SK-N-SH (cell line): ENCODE measurements at regions not wholly inside any gene's neighbourhood (a gene's known extent, or its start where the extent isn't known, plus 50 kb on each side); places are given as distances from the start of the nearest gene placed in this dataset.

Experiments used
- CTCF ChIA-PET: fragments of 300-600, 350-600 bp; formaldehyde crosslinking; extraction: SDS; loops from one replicate; lab custom pipeline; 2021; lab: Yijun Ruan, JAX
- POLR2A ChIA-PET: fragments of 350-600 bp; sonication (Branson Sonifier 250); formaldehyde crosslinking; extraction: SDS; loops from one replicate; lab custom pipeline; 2020; ENCODE audit warnings: antibody characterized with exemption, inconsistent platforms; lab: Yijun Ruan, JAX
- DNase-seq: peaks from one replicate; pipeline ENCODE4 v3.0.0; 2012
- H2AFZ ChIP-seq: fragments of 200-600 bp; sonication (generic); 2 replicates; pipeline ENCODE4 v1.8.1; 2016; ENCODE audit warnings: antibody characterized with exemption, mild to moderate bottlenecking, low read depth
- H3F3A ChIP-seq: fragments of 200-600 bp; sonication (generic); replicated peaks from 2 replicates; pipeline ENCODE3; 2016; ENCODE audit warnings: antibody characterized with exemption, mild to moderate bottlenecking; ENCODE audit not compliant: insufficient read depth
- H3K27ac ChIP-seq, 2 experiments: fragments of 200-500 bp in 1 of 2; fragments of 200-600 bp in 1 of 2; sonication (Bioruptor generic) in 1 of 2; sonication (generic), shearing (Covaris generic) in 1 of 2; 2 replicates each; pipeline versions ENCODE4 v1.5.1 to v1.6.1; 2014 to 2016; ENCODE audit warnings: low read depth in 2 of 2, inconsistent platforms in 1 of 2, low read length in 1 of 2, mild to moderate bottlenecking in 1 of 2, mixed read lengths in 1 of 2
- H3K27me3 ChIP-seq: fragments of 200-600 bp; sonication (generic), shearing (Covaris generic); 2 replicates; pipeline ENCODE4 v1.6.1; 2016; ENCODE audit warnings: mixed run types; ENCODE audit not compliant: insufficient read depth
- H3K36me3 ChIP-seq, 2 experiments: fragments of 200-500 bp in 1 of 2; fragments of 200-600 bp in 1 of 2; sonication (Bioruptor generic) in 1 of 2; sonication (generic) in 1 of 2; replicated peaks in 1 of 2; 2 replicates each; pipeline versions ENCODE3 to v1.5.1; 2014 to 2016; ENCODE audit warnings: low read length in 1 of 2, mild to moderate bottlenecking in 1 of 2; ENCODE audit not compliant: insufficient read depth in 2 of 2, control insufficient read depth in 1 of 2
- H3K4me1 ChIP-seq, 2 experiments: fragments of 200-500 bp in 1 of 2; fragments of 200-600 bp in 1 of 2; sonication (Bioruptor generic) in 1 of 2; sonication (generic), shearing (Covaris generic) in 1 of 2; 2 replicates each; pipeline versions ENCODE4 v1.5.1 to v1.6.1; 2014 to 2016; ENCODE audit warnings: low read depth in 1 of 2, low read length in 1 of 2, mixed run types in 1 of 2; ENCODE audit not compliant: insufficient read depth in 2 of 2, control insufficient read depth in 1 of 2
- H3K4me2 ChIP-seq: fragments of 200-600 bp; sonication (generic), shearing (Covaris generic); 2 replicates; pipeline ENCODE4 v1.6.1; 2017; ENCODE audit warnings: mixed run types
- H3K4me3 ChIP-seq, 2 experiments: fragments of 200-500 bp in 1 of 2; fragments of 200-600 bp in 1 of 2; sonication (Bioruptor generic) in 1 of 2; sonication (generic), shearing (Covaris generic) in 1 of 2; 2 replicates each; pipeline versions ENCODE4 v1.5.1 to v1.8.1; 2014 to 2016; ENCODE audit warnings: low read depth in 2 of 2, inconsistent platforms in 1 of 2, low read length in 1 of 2, mild to moderate bottlenecking in 1 of 2, mixed read lengths in 1 of 2, moderate library complexity in 1 of 2
- H3K79me2 ChIP-seq: fragments of 200-600 bp; sonication (generic); 2 replicates; pipeline ENCODE4 v1.8.1; 2017; ENCODE audit warnings: mild to moderate bottlenecking; ENCODE audit not compliant: insufficient read depth
- H3K9ac ChIP-seq: fragments of 200-600 bp; sonication (generic); 2 replicates; pipeline ENCODE4 v1.6.1; 2017; ENCODE audit warnings: mixed run types
- H3K9me2 ChIP-seq: fragments of 200-600 bp; sonication (generic); 2 replicates; pipeline ENCODE4 v1.6.1; 2017; ENCODE audit warnings: mixed run types
- H3K9me3 ChIP-seq: fragments of 200-600 bp; sonication (generic); 2 replicates; pipeline ENCODE4 v1.6.1; 2017; ENCODE audit warnings: mixed run types, mild to moderate bottlenecking, moderate library complexity
- H4K20me1 ChIP-seq: fragments of 200-600 bp; sonication (generic); 2 replicates; pipeline ENCODE4 v1.6.1; 2017; ENCODE audit warnings: mild to moderate bottlenecking, mixed run types; ENCODE audit not compliant: insufficient read depth
- EP300 ChIP-seq, 2 experiments: IDR thresholded peaks; 2 replicates each; pipeline versions ENCODE4 v1.4.0 to v1.6.1; 2012; ENCODE audit warnings: borderline replicate concordance in 1 of 2, low read depth in 1 of 2, low read length in 1 of 2
- EZH2phosphoT487 ChIP-seq: fragments of 200-600 bp; sonication (generic); IDR thresholded peaks from 2 replicates; pipeline ENCODE4 v1.6.1; 2017; ENCODE audit warnings: low read depth, mixed run types, mild to moderate bottlenecking, antibody characterized with exemption, moderate library complexity, borderline replicate concordance
- FOXJ3 ChIP-seq: sonication (generic); formaldehyde crosslinking; IDR thresholded peaks from 2 replicates; pipeline ENCODE4 v1.5.1; 2020; ENCODE audit warnings: mild to moderate bottlenecking, missing genetic modification reagents
- GABPA ChIP-seq: IDR thresholded peaks from 2 replicates; pipeline ENCODE4 v1.4.0; 2012; ENCODE audit warnings: low read depth, mild to moderate bottlenecking
- MEF2A ChIP-seq: IDR thresholded peaks from 2 replicates; pipeline ENCODE4 v1.4.0; 2012; ENCODE audit warnings: low read depth, borderline replicate concordance
- NRF1 ChIP-seq: IDR thresholded peaks from 2 replicates; pipeline ENCODE4 v1.6.1; 2012; ENCODE audit warnings: low read depth, mild to moderate bottlenecking, low read length
- POLR2AphosphoS5 ChIP-seq: IDR thresholded peaks from 2 replicates; pipeline ENCODE4 v1.6.1; 2012; ENCODE audit warnings: low read depth, low read length
- RCOR1 ChIP-seq: fragments of 150-350 bp; IDR thresholded peaks from 2 replicates; pipeline ENCODE4 v1.6.1; 2017; ENCODE audit warnings: antibody characterized with exemption, low read length
- WGBS: methylation state at CpG from one replicate; pipeline ENCODE4 v1.1.6; 2017; ENCODE audit warnings: low lambda C conversion rate; 5-methylcytosine and 5-hydroxymethylcytosine counted together
- TF ChIP-seq, protein P1 (sequence below): fragments of 200-600 bp; sonication (generic); IDR thresholded peaks from 2 replicates; pipeline ENCODE4 v1.6.1; 2017; ENCODE audit warnings: antibody characterized with exemption, mild to moderate bottlenecking, moderate library complexity
- TF ChIP-seq, protein P2 (sequence below): IDR thresholded peaks from 2 replicates; pipeline ENCODE4 v1.4.0; 2012; ENCODE audit warnings: low read depth, borderline replicate concordance
- TF ChIP-seq, protein P3 (sequence below): IDR thresholded peaks from 2 replicates; pipeline ENCODE4 v1.4.0; 2012; ENCODE audit warnings: low read depth, borderline replicate concordance
- TF ChIP-seq, protein P4 (sequence below): IDR thresholded peaks from 2 replicates; pipeline ENCODE4; 2012
- TF ChIP-seq, protein P5 (sequence below): fragments of 150-350 bp; IDR thresholded peaks from 2 replicates; pipeline ENCODE4 v1.6.1; 2016; ENCODE audit warnings: mild to moderate bottlenecking, low read depth, low read length
- TF ChIP-seq, protein P6 (sequence below): fragments of 150-350 bp; IDR thresholded peaks from 2 replicates; pipeline ENCODE4 v1.6.1; 2017; ENCODE audit warnings: antibody characterized with exemption, low read length, low read depth, borderline replicate concordance

DNA sequence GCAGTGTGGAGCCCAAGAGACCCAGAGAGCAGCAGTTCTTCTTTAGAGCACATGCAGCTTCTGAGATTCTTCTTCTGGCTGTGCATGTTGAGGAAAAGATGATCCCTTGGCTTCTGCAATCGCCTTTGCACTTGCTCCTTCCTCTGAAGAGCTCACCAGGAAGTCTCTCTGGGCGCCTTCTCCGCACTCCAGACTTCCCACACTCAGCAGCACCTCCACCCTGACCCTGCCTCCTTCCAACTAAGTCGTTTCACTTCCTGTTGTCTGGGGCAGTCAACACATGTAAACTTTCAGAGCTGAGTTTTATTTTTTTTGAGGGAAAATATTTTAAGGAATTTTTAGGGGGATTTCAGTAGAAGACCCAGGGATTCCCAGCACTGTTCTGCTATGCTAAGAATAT, 73.4 kb upstream of the F3 start (continued):
- no peak for TF ChIP-seq RCOR1

DNA sequence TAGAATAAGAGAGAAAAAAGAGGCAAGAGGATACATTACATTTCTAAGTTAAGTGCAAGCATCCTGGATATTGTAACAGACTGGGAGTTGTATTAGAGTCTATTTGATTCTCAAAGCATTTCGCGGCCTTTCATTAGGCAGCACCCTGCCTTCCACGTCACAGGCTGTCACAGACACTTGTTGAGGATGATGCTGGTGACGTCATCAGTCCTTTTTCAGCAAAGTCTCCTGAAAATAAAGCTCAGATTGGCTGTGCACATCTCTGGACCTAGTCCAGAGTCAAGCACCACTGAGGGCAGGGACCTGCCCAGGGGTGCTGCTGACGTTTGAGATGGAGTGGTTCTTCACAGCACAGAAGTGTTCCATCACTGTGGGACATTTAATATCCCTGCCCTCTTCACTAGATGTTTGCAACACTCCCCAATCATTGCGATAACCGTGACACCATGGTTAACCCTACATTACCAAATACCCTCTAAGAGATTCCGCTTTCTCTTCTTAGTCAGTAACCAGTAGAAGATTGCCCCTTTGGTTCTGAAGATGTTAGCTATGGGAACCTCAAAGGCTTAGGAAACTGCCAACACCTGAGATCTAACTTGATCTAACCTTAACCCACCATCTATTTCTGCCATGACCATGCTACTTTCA, 72.7 kb upstream of the F3 start:
- ChIA-PET CTCF (interaction anchor here (1.1 to 1.7 kb wide), 2 partner anchors 11 to 133 kb away, joined by 3 to 4 read pairs; no protein-coding TSS in a partner anchor), POLR2A (no interaction called here)
- Histone ChIP-seq H3K36me3 (no peaks in the 10 kb centered on the region), H3K79me2 (no peaks in the 10 kb centered on the region), H2AFZ (no peak overlapping the region), H3K9me3 (no peaks in the 10 kb centered on the region), H3K9ac (no peak overlapping the region), H3K27me3 (no peaks in the 10 kb centered on the region), H3K4me1 (peaks cover 0 to 4% of the 10 kb centered on the region in 2 experiments; a peak in 2 of 4 replicates), H3K4me3 (no peak overlapping the region), H3K4me2 (no peak overlapping the region), H3F3A (no peaks in the 10 kb centered on the region), H4K20me1 (no peaks in the 10 kb centered on the region), H3K27ac (no peak overlapping the region), H3K9me2 (no peaks in the 10 kb centered on the region)
- no peak for TF ChIP-seq GABPA
- TF ChIP-seq, protein P1, sequence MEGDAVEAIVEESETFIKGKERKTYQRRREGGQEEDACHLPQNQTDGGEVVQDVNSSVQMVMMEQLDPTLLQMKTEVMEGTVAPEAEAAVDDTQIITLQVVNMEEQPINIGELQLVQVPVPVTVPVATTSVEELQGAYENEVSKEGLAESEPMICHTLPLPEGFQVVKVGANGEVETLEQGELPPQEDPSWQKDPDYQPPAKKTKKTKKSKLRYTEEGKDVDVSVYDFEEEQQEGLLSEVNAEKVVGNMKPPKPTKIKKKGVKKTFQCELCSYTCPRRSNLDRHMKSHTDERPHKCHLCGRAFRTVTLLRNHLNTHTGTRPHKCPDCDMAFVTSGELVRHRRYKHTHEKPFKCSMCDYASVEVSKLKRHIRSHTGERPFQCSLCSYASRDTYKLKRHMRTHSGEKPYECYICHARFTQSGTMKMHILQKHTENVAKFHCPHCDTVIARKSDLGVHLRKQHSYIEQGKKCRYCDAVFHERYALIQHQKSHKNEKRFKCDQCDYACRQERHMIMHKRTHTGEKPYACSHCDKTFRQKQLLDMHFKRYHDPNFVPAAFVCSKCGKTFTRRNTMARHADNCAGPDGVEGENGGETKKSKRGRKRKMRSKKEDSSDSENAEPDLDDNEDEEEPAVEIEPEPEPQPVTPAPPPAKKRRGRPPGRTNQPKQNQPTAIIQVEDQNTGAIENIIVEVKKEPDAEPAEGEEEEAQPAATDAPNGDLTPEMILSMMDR, result no peak
- TF ChIP-seq MEF2A, result no peak
- no peak for TF ChIP-seq EP300 (IDR thresholded peaks at IDR 0.05; ENCODE audit: borderline replicate concordance in 1 of 2, low read depth in 1 of 2, low read length in 1 of 2)
- TF ChIP-seq FOXJ3 (CRISPR knock-in tag), result no peak
- TF ChIP-seq POLR2AphosphoS5, result no peak
- TF ChIP-seq, protein P2, sequence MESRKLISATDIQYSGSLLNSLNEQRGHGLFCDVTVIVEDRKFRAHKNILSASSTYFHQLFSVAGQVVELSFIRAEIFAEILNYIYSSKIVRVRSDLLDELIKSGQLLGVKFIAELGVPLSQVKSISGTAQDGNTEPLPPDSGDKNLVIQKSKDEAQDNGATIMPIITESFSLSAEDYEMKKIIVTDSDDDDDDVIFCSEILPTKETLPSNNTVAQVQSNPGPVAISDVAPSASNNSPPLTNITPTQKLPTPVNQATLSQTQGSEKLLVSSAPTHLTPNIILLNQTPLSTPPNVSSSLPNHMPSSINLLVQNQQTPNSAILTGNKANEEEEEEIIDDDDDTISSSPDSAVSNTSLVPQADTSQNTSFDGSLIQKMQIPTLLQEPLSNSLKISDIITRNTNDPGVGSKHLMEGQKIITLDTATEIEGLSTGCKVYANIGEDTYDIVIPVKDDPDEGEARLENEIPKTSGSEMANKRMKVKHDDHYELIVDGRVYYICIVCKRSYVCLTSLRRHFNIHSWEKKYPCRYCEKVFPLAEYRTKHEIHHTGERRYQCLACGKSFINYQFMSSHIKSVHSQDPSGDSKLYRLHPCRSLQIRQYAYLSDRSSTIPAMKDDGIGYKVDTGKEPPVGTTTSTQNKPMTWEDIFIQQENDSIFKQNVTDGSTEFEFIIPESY, result no peak
- DNase-seq, result no peak
- 83% methylated on average over 8 of the region's 8 CpGs for WGBS

DNA sequence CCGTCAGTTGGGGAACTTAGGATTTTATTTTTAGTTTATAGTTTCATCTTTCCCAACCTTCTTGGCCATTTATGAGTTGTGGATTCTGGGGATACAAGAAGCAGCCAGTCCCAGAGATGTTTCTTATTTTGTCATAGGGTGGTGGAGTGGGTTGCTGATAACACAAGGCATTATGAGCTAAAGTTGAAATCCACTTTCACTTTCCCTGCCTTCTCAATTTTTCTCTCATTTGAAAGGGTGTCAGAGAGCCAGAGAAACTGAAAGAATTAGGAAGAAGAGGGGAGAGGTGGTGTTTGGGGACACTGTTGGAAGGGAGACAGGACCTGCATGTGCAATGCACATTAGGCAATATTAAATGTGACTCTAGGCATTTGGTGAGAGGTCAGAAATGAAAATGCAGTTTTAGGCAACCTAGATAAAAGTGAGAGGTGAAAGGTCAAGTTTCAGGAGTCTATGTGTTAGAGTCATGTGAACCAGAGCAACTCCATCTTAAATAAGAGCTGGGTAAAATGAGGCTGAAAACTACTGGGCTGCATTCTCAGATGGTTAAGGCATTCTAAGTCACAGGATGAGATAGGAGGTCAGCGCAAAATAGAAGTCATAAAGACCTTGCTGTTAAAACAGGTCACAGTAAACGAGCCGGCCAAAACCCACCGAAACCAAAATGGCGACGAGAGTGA, 71.1 kb upstream of the F3 start:
- WGBS, result 95% methylated on average over 7 of the region's 7 CpGs
- Histone ChIP-seq H3K27me3 (no peaks in the 10 kb centered on the region), H3K4me3 (no peak overlapping the region), H3K4me1 (peaks cover 0 to 4% of the 10 kb centered on the region in 2 experiments; a peak in 2 of 4 replicates), H3K79me2 (no peaks in the 10 kb centered on the region), H3K9me3 (no peaks in the 10 kb centered on the region), H3K9me2 (no peaks in the 10 kb centered on the region), H3F3A (no peaks in the 10 kb centered on the region), H4K20me1 (no peaks in the 10 kb centered on the region), H3K4me2 (no peak overlapping the region), H3K9ac (no peak overlapping the region), H3K27ac (no peak overlapping the region), H2AFZ (no peak overlapping the region), H3K36me3 (no peaks in the 10 kb centered on the region)
- CTCF ChIA-PET, result interaction anchor here (1.2 to 1.8 kb wide), 3 partner anchors 10 to 14 kb away, joined by 3 to 4 read pairs (median 4); no protein-coding TSS in a partner anchor
- TF ChIP-seq EZH2phosphoT487, result no peak
- TF ChIP-seq, protein P3, sequence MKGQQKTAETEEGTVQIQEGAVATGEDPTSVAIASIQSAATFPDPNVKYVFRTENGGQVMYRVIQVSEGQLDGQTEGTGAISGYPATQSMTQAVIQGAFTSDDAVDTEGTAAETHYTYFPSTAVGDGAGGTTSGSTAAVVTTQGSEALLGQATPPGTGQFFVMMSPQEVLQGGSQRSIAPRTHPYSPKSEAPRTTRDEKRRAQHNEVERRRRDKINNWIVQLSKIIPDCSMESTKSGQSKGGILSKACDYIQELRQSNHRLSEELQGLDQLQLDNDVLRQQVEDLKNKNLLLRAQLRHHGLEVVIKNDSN, result no peak
- TF ChIP-seq, protein P4, sequence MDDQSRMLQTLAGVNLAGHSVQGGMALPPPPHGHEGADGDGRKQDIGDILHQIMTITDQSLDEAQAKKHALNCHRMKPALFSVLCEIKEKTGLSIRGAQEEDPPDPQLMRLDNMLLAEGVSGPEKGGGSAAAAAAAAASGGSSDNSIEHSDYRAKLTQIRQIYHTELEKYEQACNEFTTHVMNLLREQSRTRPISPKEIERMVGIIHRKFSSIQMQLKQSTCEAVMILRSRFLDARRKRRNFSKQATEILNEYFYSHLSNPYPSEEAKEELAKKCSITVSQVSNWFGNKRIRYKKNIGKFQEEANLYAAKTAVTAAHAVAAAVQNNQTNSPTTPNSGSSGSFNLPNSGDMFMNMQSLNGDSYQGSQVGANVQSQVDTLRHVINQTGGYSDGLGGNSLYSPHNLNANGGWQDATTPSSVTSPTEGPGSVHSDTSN, result no peak
- TF ChIP-seq, protein P5, sequence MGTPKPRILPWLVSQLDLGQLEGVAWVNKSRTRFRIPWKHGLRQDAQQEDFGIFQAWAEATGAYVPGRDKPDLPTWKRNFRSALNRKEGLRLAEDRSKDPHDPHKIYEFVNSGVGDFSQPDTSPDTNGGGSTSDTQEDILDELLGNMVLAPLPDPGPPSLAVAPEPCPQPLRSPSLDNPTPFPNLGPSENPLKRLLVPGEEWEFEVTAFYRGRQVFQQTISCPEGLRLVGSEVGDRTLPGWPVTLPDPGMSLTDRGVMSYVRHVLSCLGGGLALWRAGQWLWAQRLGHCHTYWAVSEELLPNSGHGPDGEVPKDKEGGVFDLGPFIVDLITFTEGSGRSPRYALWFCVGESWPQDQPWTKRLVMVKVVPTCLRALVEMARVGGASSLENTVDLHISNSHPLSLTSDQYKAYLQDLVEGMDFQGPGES, result no peak
- TF ChIP-seq GABPA, result no peak
- TF ChIP-seq, protein P6, sequence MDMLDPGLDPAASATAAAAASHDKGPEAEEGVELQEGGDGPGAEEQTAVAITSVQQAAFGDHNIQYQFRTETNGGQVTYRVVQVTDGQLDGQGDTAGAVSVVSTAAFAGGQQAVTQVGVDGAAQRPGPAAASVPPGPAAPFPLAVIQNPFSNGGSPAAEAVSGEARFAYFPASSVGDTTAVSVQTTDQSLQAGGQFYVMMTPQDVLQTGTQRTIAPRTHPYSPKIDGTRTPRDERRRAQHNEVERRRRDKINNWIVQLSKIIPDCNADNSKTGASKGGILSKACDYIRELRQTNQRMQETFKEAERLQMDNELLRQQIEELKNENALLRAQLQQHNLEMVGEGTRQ, result no peak
- TF ChIP-seq NRF1, result no peak
- POLR2A ChIA-PET, result no interaction called here
- DNase-seq, result no peak
